NCI-H2029 treated with DMSO at 0.1 percent for 48 hours (cell line): ENCODE measurements at regions not wholly inside any gene's neighbourhood (a gene's known extent, or its start where the extent isn't known, plus 50 kb on each side); places are given as distances from the start of the nearest gene placed in this dataset.
"Not testable (repeated sequence)": the region's sequence is repeated elsewhere in the genome, so short reads cannot be mapped to it uniquely, and the experiment has no call there.

Source experiments
- DNase-seq: peaks from one replicate; lab custom pipeline; 2025; lab: John Stamatoyannopoulos, UW

- no peak for DNase-seq
These were observed 161.1 kb downstream of the SUDS3 start for GRCh38 chr12:118537481-118537917.

GRCh38 chr12:118541071-118541470, 164.7 kb downstream of the SUDS3 start:
- DNase-seq, result no peak

GRCh38 chr12:118541934-118542333, 165.6 kb downstream of the SUDS3 start:
- DNase-seq, result no peak

GRCh38 chr12:118543651-118544050, 167.3 kb downstream of the SUDS3 start:
- DNase-seq, result no peak

- DNase-seq, result no peak
These were observed 168.2 kb downstream of the SUDS3 start for GRCh38 chr12:118544569-118544968.

- DNase-seq, result not testable (repeated sequence)
These were observed 171.3 kb downstream of the SUDS3 start for GRCh38 chr12:118547606-118548005.

GRCh38 chr12:118548887-118549509, 172.6 kb downstream of the SUDS3 start:
- peak; percentile 15 for DNase-seq

GRCh38 chr12:118549510-118549980, 173.2 kb downstream of the SUDS3 start:
- no peak for DNase-seq

GRCh38 chr12:118553856-118554504, 177.6 kb downstream of the SUDS3 start:
- DNase-seq, result no peak

- no peak for DNase-seq
These were observed 182.6 kb downstream of the SUDS3 start for GRCh38 chr12:118558941-118559340.

GRCh38 chr12:118560733-118561132, 184.4 kb downstream of the SUDS3 start:
- no peak for DNase-seq

- no peak for DNase-seq
These were observed 195.4 kb downstream of the SUDS3 start for GRCh38 chr12:118571730-118572129.

GRCh38 chr12:118574288-118574687, 197.9 kb downstream of the SUDS3 start:
- DNase-seq, result no peak

- no peak for DNase-seq
These were observed 199.4 kb downstream of the SUDS3 start for GRCh38 chr12:118575730-118576129.

- no peak for DNase-seq
These were observed 205.0 kb downstream of the SUDS3 start for GRCh38 chr12:118581371-118581770.

- DNase-seq, result no peak
These were observed 206.5 kb downstream of the SUDS3 start for GRCh38 chr12:118582863-118583262.

- no peak for DNase-seq
These were observed 210.1 kb downstream of the SUDS3 start for GRCh38 chr12:118586433-118586832.

- no peak for DNase-seq
These were observed 212.8 kb downstream of the SUDS3 start for GRCh38 chr12:118589162-118589561.

GRCh38 chr12:118590406-118591150, 214.2 kb downstream of the SUDS3 start:
- DNase-seq, result no peak

- DNase-seq, result no peak
These were observed 227.4 kb downstream of the SUDS3 start for GRCh38 chr12:118603610-118604361.

- no peak for DNase-seq
These were observed 230.3 kb downstream of the SUDS3 start for GRCh38 chr12:118606690-118607089.

- DNase-seq, result no peak
These were observed 231.5 kb downstream of the SUDS3 start for GRCh38 chr12:118607831-118608230.
